ENCODE measurements at regions not wholly inside any gene's neighbourhood (a gene's known extent, or its start where the extent isn't known, plus 50 kb on each side); places are given as distances from the start of the nearest gene placed in this dataset.

DNA sequence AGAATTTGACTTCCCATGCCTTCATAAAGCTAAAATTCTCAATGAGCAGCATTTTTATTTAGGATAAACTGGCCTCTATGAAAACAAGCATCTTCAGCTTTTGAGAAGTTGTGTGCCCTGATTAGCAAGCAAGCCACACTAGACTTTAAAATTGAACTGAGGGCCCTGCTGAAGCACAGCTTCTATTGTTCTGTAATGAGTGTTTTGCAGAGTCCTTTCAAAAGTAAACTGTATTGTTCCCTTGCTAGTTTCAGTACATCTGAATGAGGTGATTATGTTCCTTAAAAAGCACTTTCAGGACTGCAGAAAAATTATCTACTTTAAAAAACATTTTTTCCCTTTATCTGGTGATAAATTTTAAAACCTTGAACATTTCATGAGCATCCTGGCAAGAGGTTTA lies 113.3 kb upstream of the PRPS1L1 start:
- TF ChIP-seq FOXM1 (IDR thresholded peaks at IDR 0.05; ENCODE audit: low read depth, low read length): no peak
- TF ChIP-seq MTA2 (IDR thresholded peaks at IDR 0.05; ENCODE audit: low read depth): no peak
- no peak for TF ChIP-seq BHLHE40 (IDR thresholded peaks at IDR 0.05; ENCODE audit: borderline replicate concordance in 1 of 2, low read depth in 2 of 2, low read length in 1 of 2)
- no peak for TF ChIP-seq NBN (IDR thresholded peaks at IDR 0.05)
- TF ChIP-seq POLR2AphosphoS5 (IDR thresholded peaks at IDR 0.05; ENCODE audit: low read length): no peak
- TF ChIP-seq SMC3 (IDR thresholded peaks at IDR 0.05; ENCODE audit: borderline replicate concordance, low read length): no peak
- TF ChIP-seq BACH1 (IDR thresholded peaks at IDR 0.05; ENCODE audit: borderline replicate concordance): no peak
- TF ChIP-seq, protein P1, sequence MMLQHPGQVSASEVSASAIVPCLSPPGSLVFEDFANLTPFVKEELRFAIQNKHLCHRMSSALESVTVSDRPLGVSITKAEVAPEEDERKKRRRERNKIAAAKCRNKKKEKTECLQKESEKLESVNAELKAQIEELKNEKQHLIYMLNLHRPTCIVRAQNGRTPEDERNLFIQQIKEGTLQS (IDR thresholded peaks at IDR 0.05; ENCODE audit: borderline replicate concordance, extremely low read depth, low read depth, low read length): no peak
